BE2C (cell line): ENCODE measurements at regions not wholly inside any gene's neighbourhood (a gene's known extent, or its start where the extent isn't known, plus 50 kb on each side); places are given as distances from the start of the nearest gene placed in this dataset.
A peak's percentile ranks its signal among the peaks of the same experiment; 100 is the strongest.

Source experiments
- DNase-seq: peaks from one replicate; pipeline ENCODE4 v3.0.0-alpha.2; 2020
- H3K27me3 ChIP-seq: fragments of 250-450 bp; sonication (Bioruptor Pico); 2 replicates; pipeline ENCODE4 v1.5.1; 2020; ENCODE audit warnings: mild to moderate bottlenecking
- H3K36me3 ChIP-seq: fragments of 250-450 bp; sonication (Bioruptor Pico); 2 replicates; pipeline ENCODE4 v1.5.1; 2020; ENCODE audit warnings: mild to moderate bottlenecking
- H3K4me1 ChIP-seq: fragments of 250-450 bp; sonication (Bioruptor Pico); 2 replicates; pipeline ENCODE4 v1.5.1; 2020
- H3K4me3 ChIP-seq: 2 replicates; pipeline ENCODE4 v1.5.1; 2011; ENCODE audit warnings: low read depth, low read length
- H3K9me3 ChIP-seq: fragments of 250-450 bp; sonication (Bioruptor Pico); 2 replicates; pipeline ENCODE4 v1.5.1; 2020
- TF ChIP-seq, protein P1 (sequence below): IDR thresholded peaks from 2 replicates; pipeline ENCODE4 v1.5.1; 2012; ENCODE audit warnings: mild to moderate bottlenecking, low read depth, low read length

DNA sequence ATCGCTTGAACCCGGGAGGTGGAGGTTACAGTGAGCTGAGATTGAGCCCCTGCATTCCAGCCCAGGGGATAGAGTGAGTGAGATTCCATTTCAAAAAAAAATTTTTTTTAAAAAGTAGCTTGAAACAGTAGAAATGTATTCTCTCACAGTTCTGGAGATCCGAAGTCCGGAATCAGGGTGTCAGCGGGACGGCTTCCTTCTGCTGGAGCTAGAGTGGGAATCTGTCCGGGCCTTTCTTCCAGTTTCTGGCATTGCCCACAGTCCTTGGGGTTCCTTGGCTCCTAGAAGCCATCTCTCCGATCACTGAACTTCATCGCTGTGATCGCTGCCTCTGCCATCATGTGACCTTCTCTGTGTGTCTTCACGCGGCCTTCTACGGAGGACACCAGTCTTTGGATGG is 181.2 kb upstream of the CIBAR2 start:
- H3K4me3 ChIP-seq = no peak overlapping the region

DNA sequence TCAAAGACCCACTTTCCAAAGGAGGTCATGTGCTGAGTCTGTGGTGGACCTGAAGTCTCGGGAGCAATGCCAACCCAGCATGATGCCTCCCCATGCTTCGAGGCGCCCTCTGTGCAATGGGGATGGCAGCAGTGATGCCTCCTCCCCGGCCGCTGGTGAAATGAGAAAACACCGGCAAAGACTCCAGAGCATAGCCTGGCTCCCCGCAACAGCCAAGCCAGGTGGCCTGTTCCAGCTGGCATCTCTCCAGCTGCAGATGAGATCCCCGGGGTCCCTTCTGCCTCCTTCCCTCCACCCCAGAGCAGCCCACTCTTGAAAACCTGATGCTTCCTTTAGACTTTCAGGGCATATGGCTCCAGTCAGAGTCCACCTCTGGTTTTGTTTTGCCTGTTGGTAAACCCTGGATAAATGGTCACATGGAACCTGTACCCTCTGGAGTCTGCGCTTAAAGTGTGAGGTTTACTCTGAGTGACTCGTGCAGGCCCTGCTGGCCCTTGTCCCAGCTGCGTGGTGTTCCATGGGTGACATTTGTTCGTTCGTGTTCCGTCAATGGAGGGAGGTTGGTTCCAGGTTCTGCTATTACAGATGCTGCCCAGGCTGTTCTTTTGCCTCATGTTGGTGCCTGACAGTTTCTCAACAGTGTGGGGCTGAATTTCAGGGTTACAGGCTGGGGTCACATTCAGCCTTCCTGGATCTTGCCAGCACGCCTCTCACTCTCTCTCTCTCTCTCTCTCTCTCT is 181.8 kb upstream of the CIBAR2 start:
- Histone ChIP-seq H3K36me3 (no peaks in the 10 kb centered on the region), H3K4me3 (no peak overlapping the region), H3K9me3 (no peaks in the 10 kb centered on the region), H3K4me1 (peaks cover 14% of the 10 kb centered on the region), H3K27me3 (no peaks in the 10 kb centered on the region)
- TF ChIP-seq, protein P1, sequence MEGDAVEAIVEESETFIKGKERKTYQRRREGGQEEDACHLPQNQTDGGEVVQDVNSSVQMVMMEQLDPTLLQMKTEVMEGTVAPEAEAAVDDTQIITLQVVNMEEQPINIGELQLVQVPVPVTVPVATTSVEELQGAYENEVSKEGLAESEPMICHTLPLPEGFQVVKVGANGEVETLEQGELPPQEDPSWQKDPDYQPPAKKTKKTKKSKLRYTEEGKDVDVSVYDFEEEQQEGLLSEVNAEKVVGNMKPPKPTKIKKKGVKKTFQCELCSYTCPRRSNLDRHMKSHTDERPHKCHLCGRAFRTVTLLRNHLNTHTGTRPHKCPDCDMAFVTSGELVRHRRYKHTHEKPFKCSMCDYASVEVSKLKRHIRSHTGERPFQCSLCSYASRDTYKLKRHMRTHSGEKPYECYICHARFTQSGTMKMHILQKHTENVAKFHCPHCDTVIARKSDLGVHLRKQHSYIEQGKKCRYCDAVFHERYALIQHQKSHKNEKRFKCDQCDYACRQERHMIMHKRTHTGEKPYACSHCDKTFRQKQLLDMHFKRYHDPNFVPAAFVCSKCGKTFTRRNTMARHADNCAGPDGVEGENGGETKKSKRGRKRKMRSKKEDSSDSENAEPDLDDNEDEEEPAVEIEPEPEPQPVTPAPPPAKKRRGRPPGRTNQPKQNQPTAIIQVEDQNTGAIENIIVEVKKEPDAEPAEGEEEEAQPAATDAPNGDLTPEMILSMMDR = no peak
- peak; percentile 65 for DNase-seq

More for the DNA sequence above, 181.2 kb upstream of the CIBAR2 start:
- peaks cover 14% of the 10 kb centered on the region for H3K4me1 ChIP-seq
- DNase-seq = no peak
- TF ChIP-seq, protein P1 = no peak
- no peaks in the 10 kb centered on the region for H3K27me3 ChIP-seq
- H3K36me3 ChIP-seq = no peaks in the 10 kb centered on the region
- H3K9me3 ChIP-seq = no peaks in the 10 kb centered on the region

DNA sequence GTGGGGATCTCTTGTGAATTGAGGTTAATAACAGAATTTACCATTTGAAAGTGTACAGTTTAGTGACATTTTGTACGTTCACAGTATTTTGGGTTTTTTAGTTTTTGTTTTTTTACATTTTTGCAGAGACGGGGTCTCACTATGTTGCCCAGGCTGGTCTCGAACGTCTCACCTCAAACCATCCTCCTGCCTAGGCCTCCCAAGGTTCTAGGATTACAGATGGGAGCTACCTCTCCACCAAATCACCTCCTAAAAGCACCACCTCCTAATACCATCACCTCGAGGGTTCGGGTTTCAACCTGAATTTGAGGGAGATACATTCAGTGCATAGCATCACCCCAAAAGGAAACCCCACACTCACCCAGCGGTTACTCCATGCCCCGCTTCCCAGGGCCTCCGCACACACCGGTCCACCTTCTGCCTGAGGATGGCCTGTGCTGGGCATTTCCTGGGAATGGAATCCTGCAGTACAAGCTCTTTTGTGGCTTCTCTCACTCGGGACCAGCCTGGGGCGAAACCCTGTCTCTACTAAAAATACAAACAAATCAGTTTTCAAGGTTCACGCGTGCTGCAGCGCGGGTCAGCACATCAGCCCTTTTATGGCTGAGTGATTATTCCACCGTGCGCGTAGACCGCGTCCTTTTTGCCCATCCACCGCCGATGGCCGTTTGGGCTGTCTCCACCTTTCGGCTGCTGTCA is 182.7 kb upstream of the CIBAR2 start:
- H3K4me3 ChIP-seq = no peak overlapping the region
- no peaks in the 10 kb centered on the region for H3K27me3 ChIP-seq
- peaks cover 14% of the 10 kb centered on the region for H3K4me1 ChIP-seq
- no peaks in the 10 kb centered on the region for H3K36me3 ChIP-seq
- TF ChIP-seq, protein P1 = no peak
- no peaks in the 10 kb centered on the region for H3K9me3 ChIP-seq
- no peak for DNase-seq

DNA sequence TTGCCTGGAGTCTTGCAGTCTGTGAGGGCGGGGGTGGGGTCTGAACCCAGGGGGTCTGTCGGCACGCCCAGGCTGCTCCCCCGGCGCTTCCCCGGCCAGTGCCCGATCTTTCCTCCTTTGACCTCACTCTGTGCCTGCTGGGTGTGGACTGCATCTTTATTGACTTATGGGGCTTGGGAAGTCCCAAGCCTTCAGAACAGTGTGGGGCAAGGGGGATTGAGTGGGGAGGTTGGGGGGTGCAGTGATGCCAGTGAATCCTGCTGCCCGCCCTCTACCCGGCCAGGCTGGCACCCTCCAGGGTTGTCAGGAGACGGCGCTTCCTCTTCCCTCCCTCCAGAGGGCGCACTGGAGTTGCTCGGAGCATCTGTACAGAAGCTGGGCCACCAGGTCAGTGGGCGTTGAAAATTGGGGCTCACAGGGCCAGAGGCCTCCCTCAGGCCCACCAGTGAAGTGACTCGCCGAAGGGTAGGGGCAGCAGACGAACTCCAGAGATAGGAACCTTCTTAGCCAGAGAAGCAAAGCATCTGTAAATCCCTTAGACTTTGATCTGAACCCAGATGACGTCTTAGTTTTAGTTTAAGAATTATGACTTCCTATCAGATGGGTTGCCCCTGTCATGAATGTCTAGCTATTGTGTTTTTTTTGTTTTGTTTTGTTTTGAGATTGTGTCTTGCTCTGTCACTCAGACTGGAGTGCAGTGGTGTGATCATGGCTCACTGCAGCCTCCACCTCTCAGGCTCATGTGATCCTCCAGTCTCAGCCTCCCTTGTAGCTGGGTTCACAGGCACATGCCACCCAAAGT is 184.8 kb upstream of the CIBAR2 start:
- TF ChIP-seq, protein P1 = peak; percentile 72
- Histone ChIP-seq H3K27me3 (no peaks in the 10 kb centered on the region), H3K4me3 (no peak overlapping the region), H3K9me3 (no peaks in the 10 kb centered on the region), H3K36me3 (no peaks in the 10 kb centered on the region), H3K4me1 (peaks cover 23% of the 10 kb centered on the region)
- DNase-seq = peak; percentile 58

DNA sequence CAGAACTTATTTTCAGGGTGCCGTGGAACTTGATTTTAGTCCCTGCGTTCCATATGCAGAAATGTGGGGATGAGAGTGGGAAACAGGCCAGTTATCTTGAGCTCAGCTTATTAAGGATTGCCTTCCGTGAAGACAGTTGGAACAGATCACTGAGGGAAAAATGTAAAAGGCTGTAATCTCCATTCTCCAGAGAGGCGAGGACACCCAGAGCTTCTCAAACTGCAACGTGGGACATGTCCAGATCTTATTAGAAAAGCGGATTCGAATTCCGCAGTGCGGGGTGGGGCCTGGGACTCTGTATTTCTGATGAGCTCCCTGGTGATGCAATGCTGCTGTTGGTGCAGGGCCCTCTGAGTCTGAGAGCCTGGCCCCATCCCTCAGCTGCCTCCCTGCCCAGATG is 185.6 kb upstream of the CIBAR2 start:
- H3K4me1 ChIP-seq = peaks cover 26% of the 10 kb centered on the region
- DNase-seq = no peak
- H3K4me3 ChIP-seq = no peak overlapping the region
- H3K27me3 ChIP-seq = no peaks in the 10 kb centered on the region
- H3K9me3 ChIP-seq = no peaks in the 10 kb centered on the region
- TF ChIP-seq, protein P1 = no peak
- no peaks in the 10 kb centered on the region for H3K36me3 ChIP-seq
